CD14-positive monocyte (primary cell): ENCODE measurements at regions not wholly inside any gene's neighbourhood (a gene's known extent, or its start where the extent isn't known, plus 50 kb on each side); places are given as distances from the start of the nearest gene placed in this dataset.
"Not testable (repeated sequence)": the region's sequence is repeated elsewhere in the genome, so short reads cannot be mapped to it uniquely, and the experiment has no call there.

ENCODE experiments used
- DNase-seq, 3 donors: peaks; one replicate each; pipeline ENCODE4 v3.0.0-alpha.2; 2011 to 2022
- H2AFZ ChIP-seq: 2 replicates; pipeline ENCODE4 v1.6.0; 2012; ENCODE audit warnings: mild to moderate bottlenecking, low read depth, low read length, inconsistent platforms; ENCODE audit not compliant: insufficient read depth, poor library complexity, severe bottlenecking
- H3K27ac ChIP-seq, 2 donors: 1 replicate in 1 of 2; 2 replicates in 1 of 2; pipeline ENCODE4 v1.5.1; 2012 to 2013; ENCODE audit warnings: low read length in 2 of 2, control low read depth in 1 of 2, inconsistent platforms in 1 of 2, low read depth in 1 of 2, mild to moderate bottlenecking in 1 of 2
- H3K27me3 ChIP-seq, 2 donors: one replicate each; pipeline versions ENCODE4 v1.6.0 to v1.6.1; 2011 to 2013; ENCODE audit warnings: low read length in 2 of 2; ENCODE audit not compliant: control insufficient read depth in 2 of 2, insufficient read depth in 2 of 2
- H3K36me3 ChIP-seq, 2 donors: replicated peaks in 1 of 2; 1 replicate in 1 of 2; 2 replicates in 1 of 2; pipeline versions ENCODE4 v1.5.1 to v1.6.1; 2012 to 2013; ENCODE audit warnings: low read length in 2 of 2, control low read depth in 1 of 2, inconsistent platforms in 1 of 2, mild to moderate bottlenecking in 1 of 2; ENCODE audit not compliant: insufficient read depth in 2 of 2, control insufficient read depth in 1 of 2
- H3K4me1 ChIP-seq, 2 donors: 1 replicate in 1 of 2; 2 replicates in 1 of 2; pipeline versions ENCODE4 v1.5.1 to v1.6.1; 2012 to 2013; ENCODE audit warnings: low read length in 2 of 2, control low read depth in 1 of 2, inconsistent platforms in 1 of 2, mild to moderate bottlenecking in 1 of 2, moderate library complexity in 1 of 2; ENCODE audit not compliant: insufficient read depth in 2 of 2, control insufficient read depth in 1 of 2
- H3K4me2 ChIP-seq: replicated peaks from 2 replicates; pipeline ENCODE3; 2012; ENCODE audit warnings: low read length, moderate library complexity, mild to moderate bottlenecking; ENCODE audit not compliant: poor library complexity, severe bottlenecking; ENCODE audit errors: extremely low read depth
- H3K4me3 ChIP-seq, 3 experiments: fragments of 200-600 bp in 1 of 3; sonication (generic) in 1 of 3; replicated peaks in 1 of 3; 1 replicate in 2 of 3; 2 replicates in 1 of 3; pipeline ENCODE4 v1.5.1; 2011 to 2013; ENCODE audit warnings: low read length in 3 of 3, mild to moderate bottlenecking in 3 of 3, control low read depth in 2 of 3, low read depth in 2 of 3, inconsistent platforms in 1 of 3, moderate library complexity in 1 of 3
- H3K79me2 ChIP-seq: 2 replicates; pipeline ENCODE4 v1.6.0; 2012; ENCODE audit warnings: mild to moderate bottlenecking, control low read depth, inconsistent platforms, low read length, moderate library complexity; ENCODE audit not compliant: insufficient read depth
- H3K9ac ChIP-seq: 2 replicates; pipeline ENCODE4 v1.6.0; 2017; ENCODE audit warnings: low read length, mild to moderate bottlenecking; ENCODE audit not compliant: insufficient read depth, poor library complexity, severe bottlenecking
- H3K9me3 ChIP-seq, 2 donors: replicated peaks in 1 of 2; 1 replicate in 1 of 2; 2 replicates in 1 of 2; pipeline versions ENCODE4 v1.5.1 to v1.6.1; 2012 to 2013; ENCODE audit warnings: low read length in 2 of 2, control low read depth in 1 of 2; ENCODE audit not compliant: control insufficient read depth in 1 of 2, insufficient read depth in 1 of 2
- H4K20me1 ChIP-seq: 2 replicates; pipeline ENCODE4 v1.6.0; 2012; ENCODE audit warnings: mild to moderate bottlenecking, low read length, control low read depth, moderate library complexity; ENCODE audit not compliant: insufficient read depth
- H3K27ac Mint-ChIP-seq, 7 donors: one replicate each; pipeline ENCODE4 v1.8.0; 2020; ENCODE audit warnings: mild to moderate bottlenecking in 7 of 7, mixed read lengths in 7 of 7, moderate library complexity in 6 of 7, inconsistent platforms in 2 of 7
- H3K27me3 Mint-ChIP-seq, 3 donors: one replicate each; pipeline ENCODE4 v1.8.0; 2021 to 2022; ENCODE audit warnings: low read depth in 3 of 3, mild to moderate bottlenecking in 3 of 3, mixed read lengths in 3 of 3, moderate library complexity in 3 of 3, inconsistent platforms in 1 of 3
- H3K36me3 Mint-ChIP-seq, 2 donors: one replicate each; pipeline ENCODE4 v1.8.0; 2020; ENCODE audit warnings: mixed read lengths in 2 of 2, inconsistent platforms in 1 of 2, mild to moderate bottlenecking in 1 of 2
- H3K4me1 Mint-ChIP-seq: one replicate; pipeline ENCODE4 v1.8.0; 2020; ENCODE audit warnings: mild to moderate bottlenecking, mixed read lengths
- H3K4me3 Mint-ChIP-seq, 2 donors: one replicate each; pipeline ENCODE4 v1.8.0; 2020; ENCODE audit warnings: mild to moderate bottlenecking in 2 of 2, mixed read lengths in 2 of 2, moderate library complexity in 1 of 2
- H3K9me3 Mint-ChIP-seq, 7 donors: one replicate each; pipeline ENCODE4 v1.8.0; 2020 to 2022; ENCODE audit warnings: mixed read lengths in 7 of 7, mild to moderate bottlenecking in 6 of 7, moderate library complexity in 6 of 7, inconsistent platforms in 2 of 7
- WGBS: methylation state at CpG from one replicate; pipeline ENCODE4 v1.1.5; 2013; ENCODE audit warnings: missing lambda C conversion rate; ENCODE audit not compliant: insufficient coverage; 5-methylcytosine and 5-hydroxymethylcytosine counted together
- intact Hi-C, 2 donors: fragments of 100-400 bp; cut with micrococcal nuclease; formaldehyde crosslinking; loops; one replicate each; pipeline versions ENCODE4 v1.15.0 to v1.15.1; 2023
- TF ChIP-seq, protein P1 (sequence below): fragments of 200-600 bp; IDR thresholded peaks from one replicate; pipeline ENCODE4 v1.8.0; 2022; ENCODE audit warnings: antibody characterized with exemption, mild to moderate bottlenecking

DNA sequence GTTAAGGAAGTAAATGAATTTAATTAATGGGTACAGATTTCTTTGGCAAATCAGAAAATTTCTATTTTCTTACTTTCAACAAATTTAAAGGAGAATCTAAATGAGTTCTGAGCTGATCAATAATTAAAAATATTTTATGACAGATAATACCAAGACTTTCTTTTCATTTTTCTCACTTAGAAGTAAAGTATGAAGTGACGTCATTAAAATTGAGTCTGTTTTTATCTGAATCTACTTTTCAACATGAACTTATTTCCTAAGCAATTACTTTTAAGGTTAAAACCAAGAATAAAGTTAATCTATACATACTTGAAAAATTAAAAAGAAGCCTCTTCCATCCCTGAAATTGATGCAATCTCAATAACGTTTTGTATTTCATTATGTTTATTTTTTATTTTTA is 552.8 kb upstream of the ST8SIA4 start:
- Histone ChIP-seq H3K79me2 (no peaks in the 10 kb centered on the region), H3K27ac (no peak overlapping the region), H3K4me3 (no peak overlapping the region), H3K27me3 (no peaks in the 10 kb centered on the region), H2AFZ (no peak overlapping the region), H3K4me2 (no peak overlapping the region), H3K36me3 (no peaks in the 10 kb centered on the region), H3K9me3 (no peaks in the 10 kb centered on the region), H4K20me1 (no peaks in the 10 kb centered on the region), H3K4me1 (no peaks in the 10 kb centered on the region), H3K9ac (no peak overlapping the region)
- Mint-ChIP-seq H3K27me3 (no peaks in the 10 kb centered on the region), H3K4me1 (no peaks in the 10 kb centered on the region), H3K4me3 (no peak overlapping the region), H3K27ac (no peak overlapping the region), H3K36me3 (no peaks in the 10 kb centered on the region), H3K9me3 (no peaks in the 10 kb centered on the region)
- TF ChIP-seq, protein P1, sequence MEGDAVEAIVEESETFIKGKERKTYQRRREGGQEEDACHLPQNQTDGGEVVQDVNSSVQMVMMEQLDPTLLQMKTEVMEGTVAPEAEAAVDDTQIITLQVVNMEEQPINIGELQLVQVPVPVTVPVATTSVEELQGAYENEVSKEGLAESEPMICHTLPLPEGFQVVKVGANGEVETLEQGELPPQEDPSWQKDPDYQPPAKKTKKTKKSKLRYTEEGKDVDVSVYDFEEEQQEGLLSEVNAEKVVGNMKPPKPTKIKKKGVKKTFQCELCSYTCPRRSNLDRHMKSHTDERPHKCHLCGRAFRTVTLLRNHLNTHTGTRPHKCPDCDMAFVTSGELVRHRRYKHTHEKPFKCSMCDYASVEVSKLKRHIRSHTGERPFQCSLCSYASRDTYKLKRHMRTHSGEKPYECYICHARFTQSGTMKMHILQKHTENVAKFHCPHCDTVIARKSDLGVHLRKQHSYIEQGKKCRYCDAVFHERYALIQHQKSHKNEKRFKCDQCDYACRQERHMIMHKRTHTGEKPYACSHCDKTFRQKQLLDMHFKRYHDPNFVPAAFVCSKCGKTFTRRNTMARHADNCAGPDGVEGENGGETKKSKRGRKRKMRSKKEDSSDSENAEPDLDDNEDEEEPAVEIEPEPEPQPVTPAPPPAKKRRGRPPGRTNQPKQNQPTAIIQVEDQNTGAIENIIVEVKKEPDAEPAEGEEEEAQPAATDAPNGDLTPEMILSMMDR: no peak
- no peak for DNase-seq
- intact Hi-C loops: no loop called here
- no CpG with 5 or more reads among the region's 2 CpGs for WGBS

DNA sequence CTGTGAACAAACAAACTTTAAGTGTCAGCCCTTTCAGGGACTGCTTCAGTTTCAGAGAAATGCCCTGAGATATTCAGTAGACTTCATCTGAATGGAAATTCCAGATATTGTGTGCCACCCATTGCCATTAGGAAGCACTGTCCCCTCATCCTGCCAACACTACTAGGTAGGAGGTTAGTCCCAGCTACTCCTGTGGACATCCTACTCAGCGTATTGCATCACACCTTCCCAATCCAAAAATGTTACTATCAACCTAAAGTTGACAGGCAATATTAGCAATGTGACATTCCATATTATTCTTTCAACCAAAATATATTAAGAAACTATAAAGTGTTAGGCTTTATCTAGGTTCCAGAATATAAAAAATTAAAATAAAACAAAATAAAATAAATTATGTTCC is 552.0 kb upstream of the ST8SIA4 start:
- H3K27me3 ChIP-seq: no peaks in the 10 kb centered on the region
- no peaks in the 10 kb centered on the region for H3K9me3 ChIP-seq
- H3K36me3 ChIP-seq: no peaks in the 10 kb centered on the region
- no peak for DNase-seq
- intact Hi-C loops: no loop called here
- WGBS: no CpG with 5 or more reads among the region's 1 CpG
- no peaks in the 10 kb centered on the region for H3K4me1 Mint-ChIP-seq
- no peak overlapping the region for H3K9ac ChIP-seq
- H3K4me1 ChIP-seq: no peaks in the 10 kb centered on the region
- no peak overlapping the region for H3K4me3 ChIP-seq
- no peaks in the 10 kb centered on the region for H3K27me3 Mint-ChIP-seq
- TF ChIP-seq, protein P1: no peak
- no peak overlapping the region for H2AFZ ChIP-seq
- no peak overlapping the region for H3K4me2 ChIP-seq
- H3K27ac ChIP-seq: no peak overlapping the region
- H3K36me3 Mint-ChIP-seq: no peaks in the 10 kb centered on the region
- no peak overlapping the region for H3K4me3 Mint-ChIP-seq
- no peaks in the 10 kb centered on the region for H3K9me3 Mint-ChIP-seq
- H3K79me2 ChIP-seq: no peaks in the 10 kb centered on the region
- H3K27ac Mint-ChIP-seq: no peak overlapping the region
- no peaks in the 10 kb centered on the region for H4K20me1 ChIP-seq

DNA sequence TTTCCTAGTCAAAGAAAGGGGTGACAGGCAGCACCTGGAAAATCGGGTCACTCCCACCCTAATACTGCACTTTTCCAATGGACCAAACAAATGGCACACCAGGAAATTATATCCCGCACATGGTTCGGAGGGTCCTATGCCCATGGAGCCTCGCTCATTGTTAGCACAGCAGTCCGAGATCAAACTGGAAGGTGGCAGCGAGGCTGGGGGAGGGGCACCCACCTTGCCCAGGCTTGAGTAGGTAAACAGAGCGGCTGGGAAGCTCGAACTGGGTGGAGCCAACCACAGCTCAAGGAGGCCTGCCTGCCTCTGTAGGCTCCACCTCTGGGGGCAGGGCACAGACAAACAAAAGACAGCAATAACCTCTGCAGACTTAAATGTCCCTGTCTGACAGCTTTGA is 539.2 kb upstream of the ST8SIA4 start:
- not testable (repeated sequence) for H3K4me1 ChIP-seq

More for the DNA sequence above, 539.2 kb upstream of the ST8SIA4 start:
- H4K20me1 ChIP-seq, H3K27me3 ChIP-seq, H3K27ac ChIP-seq, H3K27me3 Mint-ChIP-seq, intact Hi-C loops, H2AFZ ChIP-seq, H3K4me2 ChIP-seq, H3K36me3 Mint-ChIP-seq, H3K4me3 ChIP-seq, H3K79me2 ChIP-seq, H3K4me1 Mint-ChIP-seq, H3K36me3 ChIP-seq, H3K27ac Mint-ChIP-seq, H3K4me3 Mint-ChIP-seq, H3K9ac ChIP-seq, DNase-seq: not testable (repeated sequence)
- WGBS: 95% methylated on average over 6 of the region's 8 CpGs
- H3K9me3 ChIP-seq: peaks cover 3 to 12% of the 10 kb centered on the region in 2 donors
- peaks cover 9 to 20% (median 13%) of the 10 kb centered on the region in 7 donors for H3K9me3 Mint-ChIP-seq
